DOHH2 (cell line): ENCODE measurements at regions not wholly inside any gene's neighbourhood (a gene's known extent, or its start where the extent isn't known, plus 50 kb on each side); places are given as distances from the start of the nearest gene placed in this dataset.
"Not testable (repeated sequence)": the region's sequence is repeated elsewhere in the genome, so short reads cannot be mapped to it uniquely, and the experiment has no call there.

ENCODE experiments used
- H3F3A ChIP-seq: fragments of 200-600 bp; sonication (generic), shearing (Covaris generic); 2 replicates; pipeline ENCODE4 v1.6.0; 2016; ENCODE audit warnings: antibody characterized with exemption, mild to moderate bottlenecking; ENCODE audit not compliant: control insufficient read depth, insufficient read depth
- H3K27ac ChIP-seq: fragments of 200-600 bp; sonication (generic); 2 replicates; pipeline ENCODE4 v1.5.1; 2014; ENCODE audit warnings: low read depth, mild to moderate bottlenecking, low read length, moderate library complexity
- H3K27me3 ChIP-seq: fragments of 200-600 bp; sonication (generic); 2 replicates; pipeline ENCODE4 v1.6.1; 2014; ENCODE audit warnings: mild to moderate bottlenecking, low read length, mixed read lengths; ENCODE audit not compliant: control insufficient read depth
- H3K36me3 ChIP-seq: fragments of 200-600 bp; sonication (generic); 2 replicates; pipeline ENCODE4 v1.6.1; 2014; ENCODE audit warnings: mild to moderate bottlenecking, low read length, moderate library complexity, mixed read lengths; ENCODE audit not compliant: control insufficient read depth
- H3K4me1 ChIP-seq: fragments of 200-600 bp; sonication (generic); 2 replicates; pipeline ENCODE4 v1.6.1; 2014; ENCODE audit warnings: mild to moderate bottlenecking, low read length, mixed read lengths; ENCODE audit not compliant: control insufficient read depth
- H3K4me2 ChIP-seq: fragments of 200-600 bp; sonication (generic); 2 replicates; pipeline ENCODE4 v1.6.0; 2014; ENCODE audit warnings: mild to moderate bottlenecking, low read length, moderate library complexity
- H3K4me3 ChIP-seq: fragments of 200-600 bp; sonication (generic); 2 replicates; pipeline ENCODE4 v1.5.1; 2014; ENCODE audit warnings: mild to moderate bottlenecking, low read length, mixed read lengths
- H3K79me2 ChIP-seq: fragments of 200-600 bp; sonication (generic); 2 replicates; pipeline ENCODE4 v1.6.1; 2014; ENCODE audit warnings: mild to moderate bottlenecking, low read length, mixed read lengths; ENCODE audit not compliant: control insufficient read depth
- H3K9me2 ChIP-seq: fragments of 200-600 bp; sonication (generic); replicated peaks from 2 replicates; pipeline ENCODE4 v1.6.1; 2014; ENCODE audit warnings: mild to moderate bottlenecking, low read length, mixed read lengths; ENCODE audit not compliant: control insufficient read depth
- H3K9me3 ChIP-seq: fragments of 200-600 bp; sonication (generic); 2 replicates; pipeline ENCODE4 v1.6.1; 2014; ENCODE audit warnings: antibody characterized with exemption, low read length, mixed read lengths; ENCODE audit not compliant: control insufficient read depth, insufficient read depth
- H4K20me1 ChIP-seq: fragments of 200-600 bp; sonication (generic); 2 replicates; pipeline ENCODE4 v1.6.0; 2014; ENCODE audit warnings: low read depth, mild to moderate bottlenecking, antibody characterized with exemption, low read length, moderate library complexity; ENCODE audit not compliant: control insufficient read depth, insufficient read depth
- EZH2phosphoT487 ChIP-seq: fragments of 200-600 bp; sonication (generic); IDR thresholded peaks from 2 replicates; pipeline ENCODE4 v1.6.1; 2017; ENCODE audit warnings: borderline replicate concordance, mild to moderate bottlenecking, antibody characterized with exemption, low read length, moderate library complexity, mixed read lengths
- TF ChIP-seq, protein P1 (sequence below): fragments of 200-600 bp; sonication (generic); IDR thresholded peaks from one replicate; pipeline ENCODE4 v1.5.1; 2014; ENCODE audit warnings: antibody characterized with exemption, mild to moderate bottlenecking, low read depth, low read length; ENCODE audit not compliant: poor library complexity, severe bottlenecking

DNA sequence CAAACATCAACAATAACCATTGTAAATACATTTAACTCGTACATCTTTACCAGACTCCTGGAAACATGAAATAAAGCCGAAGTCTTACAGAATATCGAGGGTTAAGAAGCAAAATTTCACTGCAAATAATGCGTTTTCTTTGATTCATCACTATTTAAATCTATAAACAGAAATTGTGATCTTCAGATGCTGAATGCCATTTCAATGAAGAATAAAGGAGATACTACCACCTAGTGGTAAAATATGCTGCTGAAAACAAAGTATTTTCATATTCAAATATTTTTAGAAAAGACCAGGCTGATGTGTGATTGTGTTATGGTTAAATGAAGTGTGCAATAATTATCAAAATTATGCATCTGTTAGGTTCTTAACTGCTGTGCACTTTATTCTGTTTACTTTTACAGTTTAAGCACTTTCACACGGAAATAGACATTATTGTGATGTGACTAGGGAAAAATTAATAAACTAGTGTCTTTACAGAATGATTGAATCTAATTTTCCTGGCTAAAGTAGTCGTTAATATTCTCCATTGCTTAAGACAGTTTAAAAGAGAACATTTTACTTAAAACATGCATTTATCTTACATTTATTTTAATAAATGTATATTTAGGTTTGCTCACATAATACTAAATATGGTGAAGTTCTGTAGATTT, 1093.1 kb downstream of the MRPL39 start:
- H3K27ac ChIP-seq: no peak overlapping the region
- H3K79me2 ChIP-seq: no peaks in the 10 kb centered on the region
- no peak for TF ChIP-seq EZH2phosphoT487
- TF ChIP-seq, protein P1, sequence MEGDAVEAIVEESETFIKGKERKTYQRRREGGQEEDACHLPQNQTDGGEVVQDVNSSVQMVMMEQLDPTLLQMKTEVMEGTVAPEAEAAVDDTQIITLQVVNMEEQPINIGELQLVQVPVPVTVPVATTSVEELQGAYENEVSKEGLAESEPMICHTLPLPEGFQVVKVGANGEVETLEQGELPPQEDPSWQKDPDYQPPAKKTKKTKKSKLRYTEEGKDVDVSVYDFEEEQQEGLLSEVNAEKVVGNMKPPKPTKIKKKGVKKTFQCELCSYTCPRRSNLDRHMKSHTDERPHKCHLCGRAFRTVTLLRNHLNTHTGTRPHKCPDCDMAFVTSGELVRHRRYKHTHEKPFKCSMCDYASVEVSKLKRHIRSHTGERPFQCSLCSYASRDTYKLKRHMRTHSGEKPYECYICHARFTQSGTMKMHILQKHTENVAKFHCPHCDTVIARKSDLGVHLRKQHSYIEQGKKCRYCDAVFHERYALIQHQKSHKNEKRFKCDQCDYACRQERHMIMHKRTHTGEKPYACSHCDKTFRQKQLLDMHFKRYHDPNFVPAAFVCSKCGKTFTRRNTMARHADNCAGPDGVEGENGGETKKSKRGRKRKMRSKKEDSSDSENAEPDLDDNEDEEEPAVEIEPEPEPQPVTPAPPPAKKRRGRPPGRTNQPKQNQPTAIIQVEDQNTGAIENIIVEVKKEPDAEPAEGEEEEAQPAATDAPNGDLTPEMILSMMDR: peak; percentile 48
- H3K4me2 ChIP-seq: no peak overlapping the region
- H3F3A ChIP-seq: no peaks in the 10 kb centered on the region
- H3K9me2 ChIP-seq: no peaks in the 10 kb centered on the region
- H4K20me1 ChIP-seq: no peaks in the 10 kb centered on the region
- H3K4me1 ChIP-seq: no peaks in the 10 kb centered on the region
- no peaks in the 10 kb centered on the region for H3K27me3 ChIP-seq
- no peak overlapping the region for H3K4me3 ChIP-seq
- H3K9me3 ChIP-seq: no peaks in the 10 kb centered on the region
- no peaks in the 10 kb centered on the region for H3K36me3 ChIP-seq

DNA sequence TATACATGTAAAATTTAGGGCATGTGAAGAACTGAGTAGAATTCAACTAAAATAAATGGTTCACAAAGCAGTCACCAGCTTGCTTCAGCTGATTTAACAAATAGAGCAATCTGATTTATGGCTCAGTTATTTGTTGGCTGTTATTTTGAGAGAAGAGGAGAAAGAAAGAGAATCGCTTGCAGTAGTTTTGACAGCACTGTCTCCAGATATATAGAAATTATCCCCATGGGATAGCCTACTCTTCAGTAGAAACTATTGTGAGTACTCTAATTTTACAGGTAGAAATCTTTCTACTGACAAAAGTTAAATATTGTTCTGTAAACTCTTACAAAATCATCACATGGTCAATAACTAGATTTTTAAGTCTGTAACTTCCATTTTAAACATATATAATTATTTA, 1098.2 kb downstream of the MRPL39 start:
- Histone ChIP-seq H3K36me3 (no peaks in the 10 kb centered on the region), H3K9me3 (no peaks in the 10 kb centered on the region)
- TF ChIP-seq, protein P1: no peak
- no peak for TF ChIP-seq EZH2phosphoT487

DNA sequence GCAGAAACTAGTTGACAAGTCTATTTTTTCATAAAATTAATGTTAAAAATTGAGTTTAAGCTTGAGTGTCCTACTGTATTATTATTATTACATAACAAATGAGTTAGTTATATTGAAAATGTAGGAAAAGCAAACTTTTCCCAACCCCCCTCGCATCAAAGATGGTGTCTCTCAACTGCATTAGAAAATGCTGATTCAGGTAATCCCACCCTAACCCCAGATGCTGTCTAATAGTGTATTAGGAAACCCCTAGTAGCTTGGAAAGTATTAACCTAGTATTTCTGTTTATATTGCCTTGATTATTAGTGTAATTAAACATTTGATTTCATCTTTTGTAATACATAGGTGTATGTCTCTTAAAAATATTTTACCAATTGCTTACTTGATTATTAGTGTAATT, 1120.3 kb downstream of the MRPL39 start:
- Histone ChIP-seq H3K79me2 (no peaks in the 10 kb centered on the region), H3K4me1 (no peaks in the 10 kb centered on the region), H3F3A (no peaks in the 10 kb centered on the region), H3K27me3 (no peaks in the 10 kb centered on the region), H3K9me2 (no peaks in the 10 kb centered on the region), H4K20me1 (no peaks in the 10 kb centered on the region), H3K27ac (no peak overlapping the region), H3K4me2 (no peak overlapping the region), H3K36me3 (no peaks in the 10 kb centered on the region), H3K9me3 (no peaks in the 10 kb centered on the region), H3K4me3 (no peak overlapping the region)
- no peak for TF ChIP-seq EZH2phosphoT487
- TF ChIP-seq, protein P1: no peak

More for the DNA sequence above, 1098.2 kb downstream of the MRPL39 start:
- Histone ChIP-seq H3K4me1 (no peaks in the 10 kb centered on the region), H3K79me2 (no peaks in the 10 kb centered on the region), H4K20me1 (no peaks in the 10 kb centered on the region), H3K27me3 (no peaks in the 10 kb centered on the region), H3K4me2 (no peak overlapping the region), H3F3A (no peaks in the 10 kb centered on the region), H3K9me2 (no peaks in the 10 kb centered on the region), H3K27ac (no peak overlapping the region), H3K4me3 (no peak overlapping the region)

DNA sequence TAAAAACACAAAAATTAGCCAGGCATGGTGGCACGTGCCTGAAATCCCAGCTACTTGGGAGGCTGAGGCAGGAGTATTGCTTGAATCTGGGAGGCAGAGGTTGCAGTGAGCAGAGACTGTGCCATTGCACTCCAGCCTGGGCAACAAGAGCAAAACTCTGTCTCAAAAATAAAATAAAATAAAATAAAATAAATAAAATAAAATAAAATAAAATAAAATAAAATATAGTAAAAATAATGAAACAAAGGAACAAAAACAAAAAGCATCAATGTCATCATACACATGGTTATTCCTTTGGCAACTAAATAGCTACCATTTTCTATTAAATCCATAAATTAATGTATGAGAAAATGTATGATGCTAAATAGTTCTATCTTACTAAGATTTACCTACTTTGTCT, 1123.9 kb downstream of the MRPL39 start:
- not testable (repeated sequence) for H3K9me2 ChIP-seq, H3K79me2 ChIP-seq

More for the DNA sequence above, 1123.9 kb downstream of the MRPL39 start:
- not testable (repeated sequence) for H3F3A ChIP-seq, H3K36me3 ChIP-seq, H3K27me3 ChIP-seq, H3K4me3 ChIP-seq, H3K27ac ChIP-seq, H3K4me2 ChIP-seq, H4K20me1 ChIP-seq, H3K9me3 ChIP-seq, H3K4me1 ChIP-seq
